ENCODE measurements at regions not wholly inside any gene's neighbourhood (a gene's known extent, or its start where the extent isn't known, plus 50 kb on each side); places are given as distances from the start of the nearest gene placed in this dataset.

- no peak for TF ChIP-seq EP300 (IDR thresholded peaks at IDR 0.05)
- no peak for TF ChIP-seq CTCF (IDR thresholded peaks at IDR 0.05)
- TF ChIP-seq POLR2AphosphoS5 (IDR thresholded peaks at IDR 0.05), result no peak
Observed at GRCh38 chr1:29478879-29479278, 242.6 kb downstream of the PTPRU start.
